H1 (cell line): ENCODE measurements at regions not wholly inside any gene's neighbourhood (a gene's known extent, or its start where the extent isn't known, plus 50 kb on each side); places are given as distances from the start of the nearest gene placed in this dataset.

Experiments
- CTCF ChIP-seq, 3 experiments: IDR thresholded peaks; 1 replicate in 2 of 3; 2 replicates in 1 of 3; pipeline versions ENCODE4 v1.5.1 to v1.6.1; 2011; ENCODE audit warnings: low read length in 3 of 3, mild to moderate bottlenecking in 3 of 3, inconsistent platforms in 2 of 3, low read depth in 1 of 3, moderate library complexity in 1 of 3; ENCODE audit not compliant: insufficient read depth in 1 of 3; ENCODE audit errors: control extremely low read depth in 1 of 3
- EGR1 ChIP-seq: IDR thresholded peaks from 2 replicates; pipeline ENCODE4 v1.6.1; 2011; ENCODE audit warnings: low read depth, low read length, borderline replicate concordance
- EP300 ChIP-seq, 2 experiments: IDR thresholded peaks; 1 replicate in 1 of 2; 2 replicates in 1 of 2; pipeline ENCODE4 v1.6.1; 2011 to 2012; ENCODE audit warnings: low read depth in 2 of 2, low read length in 2 of 2, mild to moderate bottlenecking in 2 of 2, borderline replicate concordance in 1 of 2, inconsistent platforms in 1 of 2, moderate library complexity in 1 of 2
- EZH2 ChIP-seq: fragments of 200-600 bp; sonication (generic); IDR thresholded peaks from 2 replicates; pipeline ENCODE4 v1.7.1; 2012; ENCODE audit warnings: low read depth, mild to moderate bottlenecking, moderate library complexity, low read length, inconsistent platforms; ENCODE audit not compliant: severe bottlenecking
- HDAC2 ChIP-seq, 2 experiments: fragments of 300-600 bp in 1 of 2; sonication (generic) in 1 of 2; IDR thresholded peaks; 2 replicates each; pipeline ENCODE4 v1.6.1; 2011 to 2012; ENCODE audit warnings: low read depth in 2 of 2, low read length in 2 of 2, mild to moderate bottlenecking in 2 of 2, moderate library complexity in 2 of 2, borderline replicate concordance in 1 of 2, inconsistent platforms in 1 of 2
- HDAC6 ChIP-seq: IDR thresholded peaks from one replicate; pipeline ENCODE4 v1.7.1; 2012; ENCODE audit warnings: low read depth, mild to moderate bottlenecking, inconsistent platforms, low read length, moderate library complexity
- MAX ChIP-seq: IDR thresholded peaks from 2 replicates; pipeline ENCODE4 v1.6.1; 2012; ENCODE audit warnings: inconsistent platforms
- POLR2A ChIP-seq, 2 experiments: IDR thresholded peaks; 1 replicate in 1 of 2; 2 replicates in 1 of 2; pipeline ENCODE4 v1.6.1; 2011; ENCODE audit warnings: low read depth in 2 of 2, low read length in 2 of 2, mild to moderate bottlenecking in 2 of 2; ENCODE audit errors: control extremely low read depth in 1 of 2
- POLR2AphosphoS5 ChIP-seq: IDR thresholded peaks from 2 replicates; pipeline ENCODE4 v1.6.1; 2011; ENCODE audit warnings: low read depth, low read length
- RAD21 ChIP-seq, 2 experiments: IDR thresholded peaks in 1 of 2; conservative IDR thresholded peaks in 1 of 2; 2 replicates each; pipeline ENCODE4 v1.6.1; 2011; ENCODE audit warnings: low read depth in 2 of 2, low read length in 2 of 2, improper control_type of control experiment in 1 of 2, inconsistent platforms in 1 of 2, mild to moderate bottlenecking in 1 of 2, moderate library complexity in 1 of 2
- RFX5 ChIP-seq: IDR thresholded peaks from 2 replicates; pipeline ENCODE4 v1.6.1; 2011; ENCODE audit warnings: low read depth, low read length, improper control_type of control experiment, borderline replicate concordance

- TF ChIP-seq CTCF (IDR thresholded peaks at IDR 0.05; ENCODE audit: control extremely low read depth in 1 of 3, insufficient read depth in 1 of 3, low read depth in 1 of 3, low read length in 3 of 3) (no peak), HDAC2 (IDR thresholded peaks at IDR 0.05; ENCODE audit: borderline replicate concordance in 1 of 2, low read depth in 2 of 2, low read length in 2 of 2) (no peak), RAD21 (IDR thresholded peaks at IDR 0.05 in 1 of 2, conservative IDR thresholded peaks at IDR 0.05 in 1 of 2; ENCODE audit: low read depth in 2 of 2, low read length in 2 of 2) (no peak), EP300 (IDR thresholded peaks at IDR 0.05; ENCODE audit: borderline replicate concordance in 1 of 2, low read depth in 2 of 2, low read length in 2 of 2) (no peak), EGR1 (no peak), POLR2AphosphoS5 (no peak), POLR2A (IDR thresholded peaks at IDR 0.05; ENCODE audit: control extremely low read depth in 1 of 2, low read depth in 2 of 2, low read length in 2 of 2) (no peak), HDAC6 (no peak), MAX (no peak), EZH2 (no peak), RFX5 (no peak)
Measured at GRCh38 chr16:54493061-54493460, 206.5 kb upstream of the IRX3 start.
